ENCODE measurements at regions not wholly inside any gene's neighbourhood (a gene's known extent, or its start where the extent isn't known, plus 50 kb on each side); places are given as distances from the start of the nearest gene placed in this dataset.

- POLR2A ChIA-PET = interaction anchor here (1.0 kb wide), 1 partner anchor 28 kb away, joined by 3 read pairs; no protein-coding TSS in a partner anchor
- Mint-ChIP-seq H3K27me3 (no peaks in the 10 kb centered on the region), H3K4me1 (ENCODE audit: low read depth) (peaks cover 65% of the 10 kb centered on the region), H3K4me3 (peak overlapping the region; percentile 77), H3K36me3 (ENCODE audit: low read depth) (no peaks in the 10 kb centered on the region), H3K9me3 (no peaks in the 10 kb centered on the region), H3K27ac (peak overlapping the region; percentile 96)
- DNase-seq = no peak
- intact Hi-C loops (cut with micrococcal nuclease) = no loop called here
- no peak for TF ChIP-seq CTCF (IDR thresholded peaks at IDR 0.05)
- ATAC-seq = no peak
- CTCF ChIA-PET = interaction anchor here (0.7 to 1.2 kb wide), 3 partner anchors 84 to 747 kb away, joined by 3 to 4 read pairs (median 3); no protein-coding TSS in a partner anchor
Measured at GRCh38 chr14:105860615-105861580, 334.5 kb downstream of the TMEM121 start.

- Mint-ChIP-seq H3K27me3 (no peaks in the 10 kb centered on the region), H3K4me1 (ENCODE audit: low read depth) (peaks cover 61% of the 10 kb centered on the region), H3K27ac (peak overlapping the region; percentile 96), H3K4me3 (peak overlapping the region; percentile 77), H3K9me3 (no peaks in the 10 kb centered on the region), H3K36me3 (ENCODE audit: low read depth) (no peaks in the 10 kb centered on the region)
- peak; percentile 41 for ATAC-seq
- TF ChIP-seq CTCF (IDR thresholded peaks at IDR 0.05) = no peak
- intact Hi-C loops (cut with micrococcal nuclease) = no loop called here
- POLR2A ChIA-PET = interaction anchor here (0.7 to 1.0 kb wide), 2 partner anchors 29 to 41 kb away, joined by 3 read pairs; no protein-coding TSS in a partner anchor
- CTCF ChIA-PET = interaction anchor here (0.8 to 1.2 kb wide), 4 partner anchors 13 to 199 kb away, joined by 4 to 5 read pairs (median 4); no protein-coding TSS in a partner anchor
- peak; percentile 83 for DNase-seq
Measured at GRCh38 chr14:105861985-105862465, 335.6 kb downstream of the TMEM121 start.

GRCh38 chr14:105862581-105863239 is 336.3 kb downstream of the TMEM121 start:
- Mint-ChIP-seq H3K4me1 (ENCODE audit: low read depth) (peaks cover 55% of the 10 kb centered on the region), H3K27ac (peak overlapping the region; percentile 96), H3K4me3 (peak overlapping the region; percentile 3), H3K36me3 (ENCODE audit: low read depth) (no peaks in the 10 kb centered on the region), H3K27me3 (no peaks in the 10 kb centered on the region), H3K9me3 (no peaks in the 10 kb centered on the region)
- intact Hi-C loops (cut with micrococcal nuclease) = no loop called here
- CTCF ChIA-PET = interaction anchor here (0.9 to 1.2 kb wide), 2 partner anchors 12 to 138 kb away, joined by 4 to 5 read pairs; no protein-coding TSS in a partner anchor
- POLR2A ChIA-PET = interaction anchor here (0.7 kb wide), 1 partner anchor 42 kb away, joined by 3 read pairs; no protein-coding TSS in a partner anchor
- DNase-seq (no peak), ATAC-seq (no peak)
- no peak for TF ChIP-seq CTCF (IDR thresholded peaks at IDR 0.05)

- H3K4me3 Mint-ChIP-seq = peak overlapping the region; percentile 3
- H3K9me3 Mint-ChIP-seq = no peaks in the 10 kb centered on the region
- intact Hi-C loops (cut with micrococcal nuclease) = no loop called here
- DNase-seq = no peak
- H3K27ac Mint-ChIP-seq = peak overlapping the region; percentile 96
- H3K36me3 Mint-ChIP-seq (ENCODE audit: low read depth) = no peaks in the 10 kb centered on the region
- no peaks in the 10 kb centered on the region for H3K27me3 Mint-ChIP-seq
- peaks cover 49% of the 10 kb centered on the region for H3K4me1 Mint-ChIP-seq (ENCODE audit: low read depth)
- ChIA-PET POLR2A (no interaction called here), CTCF (no interaction called here)
- TF ChIP-seq CTCF (IDR thresholded peaks at IDR 0.05) = no peak
- ATAC-seq = no peak
Measured at GRCh38 chr14:105863296-105864108, 337.1 kb downstream of the TMEM121 start.
